C4-2B (cell line): ENCODE measurements at regions not wholly inside any gene's neighbourhood (a gene's known extent, or its start where the extent isn't known, plus 50 kb on each side); places are given as distances from the start of the nearest gene placed in this dataset.
A peak's percentile ranks its signal among the peaks of the same experiment; 100 is the strongest.
"Not testable (repeated sequence)": the region's sequence is repeated elsewhere in the genome, so short reads cannot be mapped to it uniquely, and the experiment has no call there.

Experiments
- H3K27ac ChIP-seq: fragments of 450-650 bp; 2 replicates; pipeline ENCODE4 v1.5.1; 2017
- ZFX ChIP-seq: fragments of 450-650 bp; IDR thresholded peaks from 2 replicates; pipeline ENCODE4 v1.6.1; 2017
- TF ChIP-seq, protein P1 (sequence below): fragments of 450-650 bp; conservative IDR thresholded peaks from 2 replicates; pipeline ENCODE4 v1.5.1; 2017; ENCODE audit warnings: mild to moderate bottlenecking

DNA sequence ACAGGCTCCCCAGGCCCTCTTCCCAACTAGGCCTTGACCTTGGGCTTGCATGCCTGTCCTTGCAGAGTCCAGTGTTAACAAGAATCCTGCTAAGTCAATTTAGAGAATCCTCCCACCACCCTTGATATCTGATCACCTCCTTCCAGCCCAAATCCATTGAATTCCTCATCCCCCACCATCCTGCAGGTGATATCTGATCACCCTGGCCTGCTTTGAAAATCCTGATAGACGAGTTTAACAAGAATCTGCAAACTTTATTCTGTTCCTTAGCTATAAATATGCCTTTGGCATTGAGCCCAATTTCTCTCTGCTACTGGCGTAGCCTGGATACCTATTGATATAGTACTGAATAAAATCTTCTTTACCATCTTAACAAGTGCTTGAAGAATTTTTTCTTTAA, 125.5 kb downstream of the DIRAS2 start:
- 0 out of 2 replicates have a peak, but pooled peaks have one; percentile 29 for TF ChIP-seq ZFX
- TF ChIP-seq, protein P1, sequence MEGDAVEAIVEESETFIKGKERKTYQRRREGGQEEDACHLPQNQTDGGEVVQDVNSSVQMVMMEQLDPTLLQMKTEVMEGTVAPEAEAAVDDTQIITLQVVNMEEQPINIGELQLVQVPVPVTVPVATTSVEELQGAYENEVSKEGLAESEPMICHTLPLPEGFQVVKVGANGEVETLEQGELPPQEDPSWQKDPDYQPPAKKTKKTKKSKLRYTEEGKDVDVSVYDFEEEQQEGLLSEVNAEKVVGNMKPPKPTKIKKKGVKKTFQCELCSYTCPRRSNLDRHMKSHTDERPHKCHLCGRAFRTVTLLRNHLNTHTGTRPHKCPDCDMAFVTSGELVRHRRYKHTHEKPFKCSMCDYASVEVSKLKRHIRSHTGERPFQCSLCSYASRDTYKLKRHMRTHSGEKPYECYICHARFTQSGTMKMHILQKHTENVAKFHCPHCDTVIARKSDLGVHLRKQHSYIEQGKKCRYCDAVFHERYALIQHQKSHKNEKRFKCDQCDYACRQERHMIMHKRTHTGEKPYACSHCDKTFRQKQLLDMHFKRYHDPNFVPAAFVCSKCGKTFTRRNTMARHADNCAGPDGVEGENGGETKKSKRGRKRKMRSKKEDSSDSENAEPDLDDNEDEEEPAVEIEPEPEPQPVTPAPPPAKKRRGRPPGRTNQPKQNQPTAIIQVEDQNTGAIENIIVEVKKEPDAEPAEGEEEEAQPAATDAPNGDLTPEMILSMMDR = no peak
- peak overlapping the region; percentile 69 for H3K27ac ChIP-seq

GRCh38 chr9:90521811-90522570, 120.6 kb downstream of the DIRAS2 start:
- no peak for TF ChIP-seq ZFX
- TF ChIP-seq, protein P1 = no peak

DNA sequence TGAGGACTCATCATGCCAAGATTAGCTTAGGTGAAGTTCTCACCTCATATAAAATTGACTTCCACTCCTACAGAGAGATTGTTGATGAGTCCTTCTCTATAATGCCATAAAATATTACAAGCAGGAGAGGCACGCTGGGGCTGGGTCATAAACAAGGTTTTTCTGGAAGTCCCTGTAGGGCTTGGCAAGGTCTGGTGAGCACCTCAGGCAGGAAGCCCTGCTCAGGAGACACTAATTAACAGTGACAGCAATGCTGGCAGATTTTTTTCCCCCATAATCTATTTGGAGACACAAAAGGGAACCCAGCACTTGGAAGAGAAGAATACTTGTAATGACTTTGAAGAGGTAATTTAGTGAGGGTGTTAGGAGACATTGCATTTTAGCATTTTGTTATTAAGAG, 118.7 kb downstream of the DIRAS2 start:
- H3K27ac ChIP-seq = no peak overlapping the region
- TF ChIP-seq, protein P1 = no peak
- TF ChIP-seq ZFX = no peak

More at GRCh38 chr9:90521811-90522570, 120.6 kb downstream of the DIRAS2 start:
- no peak overlapping the region for H3K27ac ChIP-seq

DNA sequence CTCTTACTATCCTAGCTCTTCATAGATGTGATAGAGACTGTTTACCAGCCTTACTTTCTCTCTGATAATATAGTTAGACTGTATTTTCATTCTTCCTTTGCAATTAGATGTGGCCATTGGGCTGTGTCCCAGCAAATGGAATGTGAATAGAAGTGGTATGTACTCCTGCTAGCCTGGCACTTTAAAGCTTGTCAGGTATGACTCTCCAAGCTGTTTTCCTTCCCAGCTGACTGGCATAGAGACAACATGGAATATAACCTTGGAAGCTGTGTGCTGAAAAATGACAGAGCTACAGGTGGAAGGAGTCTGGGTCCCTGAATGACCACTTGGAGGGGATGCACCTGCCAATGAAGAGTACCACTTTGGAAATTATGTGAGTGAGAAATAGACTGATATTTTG, 116.2 kb downstream of the DIRAS2 start:
- no peak overlapping the region for H3K27ac ChIP-seq
- TF ChIP-seq, protein P1 = no peak
- TF ChIP-seq ZFX = no peak

DNA sequence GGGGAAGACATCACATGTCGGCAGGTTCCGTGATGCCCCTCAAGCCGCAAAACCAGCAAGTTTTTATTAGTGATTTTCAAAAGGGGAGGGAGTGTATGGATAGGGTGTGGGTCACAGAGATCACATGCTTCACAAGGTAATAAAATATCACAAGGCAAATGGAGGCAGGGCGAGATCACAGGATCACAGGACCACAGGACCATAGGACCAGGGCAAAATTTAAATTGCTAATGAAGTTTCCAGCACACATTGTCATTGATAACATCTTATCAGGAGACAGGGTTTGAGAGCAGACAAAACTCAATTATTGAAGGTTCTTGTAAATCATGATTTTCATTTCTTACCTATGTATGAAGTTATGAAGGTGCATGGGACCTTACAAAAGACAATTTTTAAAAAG, 106.5 kb downstream of the DIRAS2 start:
- H3K27ac ChIP-seq = not testable (repeated sequence)

DNA sequence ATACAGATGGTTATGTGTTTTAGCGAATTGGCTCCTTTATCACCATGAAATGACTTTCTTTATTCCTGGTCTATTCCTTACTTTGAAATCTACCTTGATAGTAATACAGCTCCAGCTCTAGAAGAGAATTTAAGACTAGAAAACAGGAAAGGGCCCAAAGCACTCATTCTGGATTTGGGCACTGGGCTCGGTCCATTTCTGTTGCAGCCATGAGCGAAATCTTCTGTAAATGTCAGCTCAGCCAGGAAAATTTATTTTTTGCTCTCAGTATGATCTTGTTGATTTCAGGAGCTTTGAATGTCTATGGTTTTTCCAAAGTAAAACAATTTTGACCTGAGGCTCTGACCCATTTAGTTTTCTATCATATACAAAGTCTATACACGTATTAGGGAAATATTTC, 104.1 kb downstream of the DIRAS2 start:
- no peak overlapping the region for H3K27ac ChIP-seq
- TF ChIP-seq, protein P1 = no peak
- no peak for TF ChIP-seq ZFX

DNA sequence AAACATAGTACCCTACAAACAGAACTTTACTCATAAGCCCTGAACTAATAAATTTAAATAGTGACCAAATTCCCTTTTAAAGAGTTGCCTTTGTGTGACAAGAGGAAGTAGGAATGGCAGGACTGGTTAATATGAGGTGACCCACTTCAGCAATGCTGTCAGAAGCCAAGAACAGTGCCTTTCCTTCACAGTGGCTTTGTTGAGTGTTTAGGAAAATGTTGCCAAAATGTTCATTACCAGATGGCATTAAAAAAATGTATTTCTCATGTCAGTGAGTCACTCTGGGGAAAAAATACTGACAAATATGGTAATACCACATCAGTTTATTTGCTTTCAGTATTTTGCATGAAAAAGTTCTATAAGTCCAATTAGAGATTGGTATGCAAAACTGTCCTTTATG, 103.3 kb downstream of the DIRAS2 start:
- no peak for TF ChIP-seq ZFX
- TF ChIP-seq, protein P1 = no peak
- no peak overlapping the region for H3K27ac ChIP-seq

DNA sequence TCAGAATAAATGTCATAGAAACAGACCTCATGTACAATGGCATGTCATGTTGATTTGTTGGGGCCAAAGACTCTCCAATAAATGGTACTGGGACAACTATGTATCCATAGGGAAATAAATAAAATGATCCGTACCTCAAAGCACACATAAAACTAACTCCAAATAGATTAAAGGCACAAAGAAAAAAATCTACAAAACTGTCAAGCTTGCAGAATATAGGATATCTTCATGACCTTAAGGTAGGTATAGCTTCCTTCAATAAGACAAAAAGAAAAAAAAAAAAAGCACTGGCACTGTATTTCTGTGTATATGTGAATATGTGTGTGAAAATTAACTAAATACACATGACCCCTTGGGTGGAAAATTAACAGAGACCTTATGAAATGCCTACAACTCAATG, 101.9 kb downstream of the DIRAS2 start:
- no peak for TF ChIP-seq ZFX
- TF ChIP-seq, protein P1 = no peak
- no peak overlapping the region for H3K27ac ChIP-seq
